Spleen (tissue), 11 donors: ENCODE measurements at regions not wholly inside any gene's neighbourhood (a gene's known extent, or its start where the extent isn't known, plus 50 kb on each side); places are given as distances from the start of the nearest gene placed in this dataset.

Experiments used
- DNase-seq: peaks from one replicate; pipeline ENCODE4 v3.0.0-alpha.2; 2020
- H3K27ac ChIP-seq, 8 donors: fragments of 200-600 bp; sonication (generic) in 7 of 8; 1 replicate in 4 of 8; 2 replicates in 4 of 8; pipeline versions ENCODE4 v1.5.0 to v1.8.0; 2016 to 2021; ENCODE audit warnings: inconsistent platforms in 4 of 8, mild to moderate bottlenecking in 4 of 8, moderate library complexity in 1 of 8
- H3K27me3 ChIP-seq, 7 donors: fragments of 200-600 bp; sonication (generic) in 6 of 7; replicated peaks in 1 of 7; 1 replicate in 4 of 7; 2 replicates in 3 of 7; pipeline versions ENCODE4 v1.5.0 to v1.8.0; 2016 to 2021; ENCODE audit warnings: inconsistent platforms in 3 of 7, mild to moderate bottlenecking in 1 of 7
- H3K36me3 ChIP-seq, 6 donors: fragments of 200-600 bp; sonication (generic) in 5 of 6; 1 replicate in 4 of 6; 2 replicates in 2 of 6; pipeline versions ENCODE4 v1.5.0 to v1.8.0; 2016 to 2021; ENCODE audit warnings: inconsistent platforms in 2 of 6
- H3K4me1 ChIP-seq, 6 donors: fragments of 200-600 bp; sonication (generic) in 5 of 6; 1 replicate in 3 of 6; 2 replicates in 3 of 6; pipeline versions ENCODE4 v1.5.0 to v1.8.0; 2016 to 2021; ENCODE audit warnings: inconsistent platforms in 3 of 6
- H3K4me3 ChIP-seq, 8 donors: fragments of 200-600 bp; sonication (generic) in 7 of 8; 1 replicate in 4 of 8; 2 replicates in 4 of 8; pipeline versions ENCODE4 v1.5.0 to v1.8.0; 2016 to 2021; ENCODE audit warnings: inconsistent platforms in 4 of 8, mild to moderate bottlenecking in 4 of 8, moderate library complexity in 2 of 8
- H3K9me3 ChIP-seq, 8 donors: fragments of 200-600 bp; sonication (generic) in 7 of 8; 1 replicate in 4 of 8; 2 replicates in 4 of 8; pipeline versions ENCODE4 v1.5.0 to v1.8.0; 2016 to 2021; ENCODE audit warnings: inconsistent platforms in 4 of 8
- CTCF ChIP-seq, 11 experiments: fragments of 200-600 bp in 7 of 11; fragments of 450-650 bp in 4 of 11; sonication (generic) in 4 of 11; IDR thresholded peaks in 8 of 11; conservative IDR thresholded peaks in 3 of 11; 1 replicate in 7 of 11; 2 replicates in 4 of 11; pipeline versions ENCODE4 v1.4.0 to v1.8.0; 2016 to 2021; ENCODE audit warnings: antibody characterized with exemption in 11 of 11, inconsistent platforms in 4 of 11, mild to moderate bottlenecking in 1 of 11
- POLR2A ChIP-seq, 3 donors: fragments of 450-650 bp; IDR thresholded peaks; one replicate each; pipeline ENCODE4 v1.5.1; 2017; ENCODE audit warnings: antibody characterized with exemption in 3 of 3, mild to moderate bottlenecking in 1 of 3
- POLR2AphosphoS5 ChIP-seq, 3 donors: sonication (generic); formaldehyde crosslinking; IDR thresholded peaks; one replicate each; pipeline ENCODE4 v1.5.1; 2017; ENCODE audit warnings: antibody characterized with exemption in 3 of 3
- WGBS, 5 donors: extraction: QIAGEN DNeasy Blood & Tissue Kit in 3 of 5; methylation state at CpG; one replicate each; pipeline versions ENCODE4 v1.1.5 to v1.1.7; 2013 to 2018; 5-methylcytosine and 5-hydroxymethylcytosine counted together
- intact Hi-C: fragments of 100-400 bp; cut with DNase I; formaldehyde crosslinking; loops from one replicate; pipeline ENCODE4 v1.15.0; 2023; ENCODE audit warnings: low total_unique reads
- donor health status: healthy with polysubstance abuse.
- donor health status: DM: no; HTN: no; CAD: no; lungs with moderate emphysema.
- donor health status: DM: no; HTN: no; CAD: no.
- donor health status: Bipolar disorder and iron deficiency.
- donor health status: healthy.
- donor health status: DM: no; HTN: no; CAD: no.
- donor health status: DM: yes; HTN: yes; CAD: no.

- peak overlapping the region in 1 of 8 donors; percentile 15 for H3K4me3 ChIP-seq
- no peaks in the 10 kb centered on the region for H3K9me3 ChIP-seq
- no peaks in the 10 kb centered on the region for H3K36me3 ChIP-seq
- WGBS, 5 donors = 67 to 76% (median 70%) methylated on average over 29 to 30 of the region's 30 CpGs
- DNase-seq = no peak
- H3K27ac ChIP-seq = peak overlapping the region; percentile 11 to 85 (median 80)
- peaks cover 11 to 49% (median 36%) of the 10 kb centered on the region in 6 donors for H3K4me1 ChIP-seq
- no peaks in the 10 kb centered on the region for H3K27me3 ChIP-seq
- intact Hi-C loops = no loop called here
- TF ChIP-seq CTCF (IDR thresholded peaks at IDR 0.05 in 8 of 11, conservative IDR thresholded peaks at IDR 0.05 in 3 of 11) (peak in 9 of 11 experiments; percentile 38 to 92 (median 54)), POLR2AphosphoS5 (IDR thresholded peaks at IDR 0.05) (peak in 2 of 3 donors; percentile 39 to 40), POLR2A (IDR thresholded peaks at IDR 0.05) (no peak)
Observed at GRCh38 chr3:194928831-194929577, 243.3 kb downstream of the FAM43A start.

- H3K27me3 ChIP-seq = no peaks in the 10 kb centered on the region
- intact Hi-C loops = no loop called here
- no peaks in the 10 kb centered on the region for H3K36me3 ChIP-seq
- peak overlapping the region; percentile 14 to 85 (median 80) for H3K27ac ChIP-seq
- H3K4me1 ChIP-seq = peaks cover 11 to 54% (median 36%) of the 10 kb centered on the region in 6 donors
- no peaks in the 10 kb centered on the region for H3K9me3 ChIP-seq
- no peak for DNase-seq
- WGBS, 5 donors = 85 to 95% (median 88%) methylated on average over 1 of the region's 1 CpG
- TF ChIP-seq CTCF (IDR thresholded peaks at IDR 0.05 in 8 of 11, conservative IDR thresholded peaks at IDR 0.05 in 3 of 11) (peak in 1 of 11 experiments; percentile 1), POLR2AphosphoS5 (IDR thresholded peaks at IDR 0.05) (no peak)
- H3K4me3 ChIP-seq = no peak overlapping the region
Observed at GRCh38 chr3:194929578-194929960, 243.9 kb downstream of the FAM43A start.

- Histone ChIP-seq H3K4me3 (no peak overlapping the region), H3K27ac (peak overlapping the region in 7 of 8 donors; percentile 72 to 85 (median 80))
Observed at GRCh38 chr3:194930377-194931204, 244.9 kb downstream of the FAM43A start.

More at GRCh38 chr3:194930377-194931204, 244.9 kb downstream of the FAM43A start:
- TF ChIP-seq POLR2A (IDR thresholded peaks at IDR 0.05) (no peak), CTCF (IDR thresholded peaks at IDR 0.05 in 8 of 11, conservative IDR thresholded peaks at IDR 0.05 in 3 of 11) (no peak), POLR2AphosphoS5 (IDR thresholded peaks at IDR 0.05) (peak; percentile 19 to 86 (median 85))
- intact Hi-C loops = no loop called here
- Histone ChIP-seq H3K36me3 (no peaks in the 10 kb centered on the region), H3K9me3 (no peaks in the 10 kb centered on the region), H3K27me3 (no peaks in the 10 kb centered on the region), H3K4me1 (peaks cover 11 to 56% (median 37%) of the 10 kb centered on the region in 6 donors)
- WGBS, 5 donors = 40 to 58% (median 53%) methylated on average over 9 of the region's 9 CpGs
- peak; percentile 84 for DNase-seq
